GM12878 (cell line): ENCODE measurements at regions not wholly inside any gene's neighbourhood (a gene's known extent, or its start where the extent isn't known, plus 50 kb on each side); places are given as distances from the start of the nearest gene placed in this dataset.

Source experiments
- BCL11A ChIP-seq: IDR thresholded peaks from 2 replicates; pipeline ENCODE4 v1.6.1; 2011; ENCODE audit warnings: low read depth, low read length
- BRCA1 ChIP-seq: IDR thresholded peaks from 2 replicates; pipeline ENCODE4 v1.6.1; 2011; ENCODE audit warnings: low read depth, low read length, improper control_type of control experiment
- DPF2 ChIP-seq: fragments of 450-650 bp; IDR thresholded peaks from 2 replicates; pipeline ENCODE4 v1.6.1; 2017; ENCODE audit warnings: mild to moderate bottlenecking
- E2F8 ChIP-seq: fragments of 450-650 bp; IDR thresholded peaks from 2 replicates; pipeline ENCODE4 v1.6.1; 2018; ENCODE audit warnings: mild to moderate bottlenecking, low read depth, moderate library complexity; ENCODE audit not compliant: partially characterized antibody
- FOXK2 ChIP-seq: fragments of 450-650 bp; IDR thresholded peaks from 2 replicates; pipeline ENCODE4 v1.6.1; 2017; ENCODE audit warnings: mild to moderate bottlenecking, moderate library complexity
- MAX ChIP-seq: IDR thresholded peaks from 2 replicates; pipeline ENCODE4 v1.6.1; 2012; ENCODE audit warnings: low read depth, low read length, improper control_type of control experiment
- NFYA ChIP-seq: IDR thresholded peaks from 2 replicates; pipeline ENCODE4 v1.6.1; 2011; ENCODE audit warnings: low read depth, mild to moderate bottlenecking, low read length, improper control_type of control experiment, borderline replicate concordance
- POLR2A ChIP-seq: IDR thresholded peaks from 2 replicates; pipeline ENCODE4 v1.6.1; 2011; ENCODE audit warnings: low read depth, mild to moderate bottlenecking, low read length
- RAD21 ChIP-seq: IDR thresholded peaks from 2 replicates; pipeline ENCODE4 v1.6.1; 2011; ENCODE audit warnings: mild to moderate bottlenecking, low read depth, low read length, moderate library complexity; ENCODE audit not compliant: insufficient read depth
- RCOR1 ChIP-seq: conservative IDR thresholded peaks from 2 replicates; pipeline ENCODE4 v1.6.1; 2012; ENCODE audit warnings: low read depth, low read length, improper control_type of control experiment
- RFX5 ChIP-seq: IDR thresholded peaks from 2 replicates; pipeline ENCODE4 v1.6.1; 2011; ENCODE audit warnings: low read depth, low read length, improper control_type of control experiment
- TAF1 ChIP-seq: IDR thresholded peaks from 2 replicates; pipeline ENCODE4 v1.6.1; 2011; ENCODE audit warnings: mild to moderate bottlenecking, low read depth, low read length, borderline replicate concordance

GRCh38 chr7:17732083-17732482, 208.2 kb downstream of the SNX13 start:
- TF ChIP-seq MAX (no peak), FOXK2 (no peak), RCOR1 (no peak), POLR2A (no peak), BRCA1 (no peak), TAF1 (no peak), RAD21 (no peak), BCL11A (no peak), E2F8 (no peak), RFX5 (no peak), NFYA (no peak), DPF2 (no peak)
